ENCODE measurements at regions not wholly inside any gene's neighbourhood (a gene's known extent, or its start where the extent isn't known, plus 50 kb on each side); places are given as distances from the start of the nearest gene placed in this dataset.

GRCh38 chr6:22399693-22400092 is 102.9 kb upstream of the PRL start:
- TF ChIP-seq CTCF (IDR thresholded peaks at IDR 0.05) (no peak), POLR2A (IDR thresholded peaks at IDR 0.05) (no peak)
